ENCODE measurements at regions not wholly inside any gene's neighbourhood (a gene's known extent, or its start where the extent isn't known, plus 50 kb on each side); places are given as distances from the start of the nearest gene placed in this dataset.

DNA sequence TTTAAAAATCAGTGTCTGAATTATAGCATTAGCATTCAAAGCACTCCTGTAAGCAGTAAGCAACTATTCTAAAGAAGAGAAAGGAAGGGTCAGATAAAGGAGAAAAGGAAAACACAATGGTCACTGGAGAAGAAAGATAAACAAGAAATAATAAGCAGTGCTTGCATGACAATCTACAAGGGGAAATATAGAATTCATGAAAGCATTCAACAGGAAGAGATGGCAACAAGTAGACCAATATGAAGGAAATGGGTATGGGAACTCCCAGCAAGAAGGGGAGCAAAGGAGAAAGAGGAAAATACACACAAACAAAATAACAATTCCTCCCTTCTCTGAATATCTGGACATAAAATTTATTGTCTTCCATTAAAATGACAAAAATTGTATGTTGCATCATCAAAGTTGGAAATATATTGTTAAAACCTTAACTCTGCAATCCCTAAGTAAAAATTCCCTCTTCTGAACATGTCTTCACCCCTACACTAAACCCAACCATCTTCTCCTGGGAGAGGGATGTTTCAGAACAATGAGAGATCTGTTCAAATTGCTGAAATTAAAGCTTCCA lies 206.3 kb upstream of the SAMSN1 start (continued):
- TF ChIP-seq ZNF407 (IDR thresholded peaks at IDR 0.05; ENCODE audit: low read depth) (no peak), CEBPB (tag; IDR thresholded peaks at IDR 0.05) (peak; percentile 84), PHB2 (IDR thresholded peaks at IDR 0.05; ENCODE audit: low read depth) (no peak), AFF1 (IDR thresholded peaks at IDR 0.05; ENCODE audit: low read depth in 1 of 2, partially characterized antibody in 2 of 2) (peak in 1 of 2 experiments; percentile 24), CBFA2T2 (conservative IDR thresholded peaks at IDR 0.05) (peak; percentile 66), ARID2 (IDR thresholded peaks at IDR 0.05) (no peak), SMARCA4 (IDR thresholded peaks at IDR 0.05) (no peak), RCOR1 (IDR thresholded peaks at IDR 0.05; ENCODE audit: borderline replicate concordance in 1 of 2, low read depth in 2 of 2, low read length in 2 of 2) (peak; percentile 9 to 71; a peak in 2 of 4 replicates), SIN3B (IDR thresholded peaks at IDR 0.05; ENCODE audit: low read depth) (no peak), TFAP4 (CRISPR knock-in tag; IDR thresholded peaks at IDR 0.05; ENCODE audit: borderline replicate concordance) (no peak), RBM17 (IDR thresholded peaks at IDR 0.05; ENCODE audit: borderline replicate concordance, low read depth, low read length) (no peak), DNMT1 (IDR thresholded peaks at IDR 0.05) (no peak), KLF16 (IDR thresholded peaks at IDR 0.05) (no peak), MEF2D (tag; conservative IDR thresholded peaks at IDR 0.05; ENCODE audit: low read depth) (no peak)
- TF ChIP-seq, protein P1, sequence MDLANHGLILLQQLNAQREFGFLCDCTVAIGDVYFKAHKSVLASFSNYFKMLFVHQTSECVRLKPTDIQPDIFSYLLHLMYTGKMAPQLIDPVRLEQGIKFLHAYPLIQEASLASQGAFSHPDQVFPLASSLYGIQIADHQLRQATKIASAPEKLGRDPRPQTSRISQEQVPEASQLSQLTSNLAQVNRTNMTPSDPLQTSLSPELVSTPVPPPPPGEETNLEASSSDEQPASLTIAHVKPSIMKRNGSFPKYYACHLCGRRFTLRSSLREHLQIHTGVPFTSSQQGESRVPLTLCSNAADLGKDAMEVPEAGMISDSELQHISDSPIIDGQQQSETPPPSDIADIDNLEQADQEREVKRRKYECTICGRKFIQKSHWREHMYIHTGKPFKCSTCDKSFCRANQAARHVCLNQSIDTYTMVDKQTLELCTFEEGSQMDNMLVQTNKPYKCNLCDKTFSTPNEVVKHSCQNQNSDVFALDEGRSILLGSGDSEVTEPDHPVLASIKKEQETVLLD (IDR thresholded peaks at IDR 0.05) = 0 out of 2 replicates have a peak, but pooled peaks have one; percentile 30

Measured in K562 (cell line).